OCI-LY7 (cell line): ENCODE measurements at regions not wholly inside any gene's neighbourhood (a gene's known extent, or its start where the extent isn't known, plus 50 kb on each side); places are given as distances from the start of the nearest gene placed in this dataset.

ENCODE experiments used
- BruUV-seq: library from RNA; stranded (reverse); fragments of 400-500 nt; replicated peaks from 2 replicates; lab custom pipeline; 2021; lab: Mats Ljungman, UMichigan
- CTCF ChIA-PET: fragments of 300-600 bp; sonication (Branson Sonifier 250); formaldehyde crosslinking; loops from one replicate; lab custom pipeline; 2022; ENCODE audit warnings: antibody characterized with exemption; ENCODE audit not compliant: unreplicated experiment; lab: Charles Lee
- POLR2A ChIA-PET: fragments of 300-600 bp; sonication (Branson Sonifier 250); formaldehyde crosslinking; loops from one replicate; lab custom pipeline; 2022; ENCODE audit warnings: antibody characterized with exemption; lab: Charles Lee
- DNase-seq: peaks from one replicate; pipeline ENCODE4 v3.0.0-alpha.2; 2015; ENCODE audit warnings: low spot score
- H2AFZ ChIP-seq: fragments of 200-600 bp; sonication (generic), shearing (Covaris generic); 2 replicates; pipeline ENCODE4 v1.6.1; 2014; ENCODE audit warnings: mild to moderate bottlenecking, antibody characterized with exemption, low read length, moderate library complexity
- H3K27ac ChIP-seq: fragments of 200-600 bp; sonication (generic); 2 replicates; pipeline ENCODE4 v1.5.1; 2014; ENCODE audit warnings: mixed run types, low read depth, mild to moderate bottlenecking, moderate library complexity, low read length, inconsistent platforms; ENCODE audit not compliant: poor library complexity, severe bottlenecking
- H3K36me3 ChIP-seq: fragments of 200-600 bp; sonication (generic); 2 replicates; pipeline ENCODE4 v1.6.1; 2014; ENCODE audit warnings: mild to moderate bottlenecking, antibody characterized with exemption, low read length, moderate library complexity, mixed read lengths; ENCODE audit not compliant: insufficient read depth
- H3K4me1 ChIP-seq: fragments of 200-600 bp; sonication (generic); 2 replicates; pipeline ENCODE4 v1.5.1; 2014; ENCODE audit warnings: mild to moderate bottlenecking, low read length; ENCODE audit not compliant: insufficient read depth, poor library complexity, severe bottlenecking
- H3K4me2 ChIP-seq: fragments of 200-600 bp; sonication (generic); 2 replicates; pipeline ENCODE4 v1.6.1; 2014; ENCODE audit warnings: mild to moderate bottlenecking, low read length
- H3K4me3 ChIP-seq: fragments of 200-600 bp; sonication (generic); 2 replicates; pipeline ENCODE4 v1.5.1; 2014; ENCODE audit warnings: mild to moderate bottlenecking, low read depth, low read length; ENCODE audit not compliant: poor library complexity, severe bottlenecking
- H3K79me2 ChIP-seq: fragments of 200-600 bp; sonication (generic); 2 replicates; pipeline ENCODE4 v1.6.1; 2016; ENCODE audit warnings: low read depth, mild to moderate bottlenecking, low read length, moderate library complexity, mixed read lengths; ENCODE audit not compliant: insufficient read depth
- H3K9me2 ChIP-seq: fragments of 200-600 bp; sonication (generic); 2 replicates; pipeline ENCODE4 v1.6.1; 2016; ENCODE audit warnings: mild to moderate bottlenecking, low read length, mixed read lengths; ENCODE audit not compliant: insufficient read depth
- H3K9me3 ChIP-seq: fragments of 200-600 bp; sonication (generic); 2 replicates; pipeline ENCODE4 v1.6.1; 2014; ENCODE audit warnings: mild to moderate bottlenecking, mixed run types, low read length, mixed read lengths
- H4K20me1 ChIP-seq: fragments of 200-600 bp; sonication (generic); 2 replicates; pipeline ENCODE4 v1.6.1; 2014; ENCODE audit warnings: mild to moderate bottlenecking, antibody characterized with exemption, low read length, moderate library complexity, mixed read lengths; ENCODE audit not compliant: insufficient read depth
- CTCF ChIP-seq: fragments of 200-600 bp; sonication (generic); conservative IDR thresholded peaks from 2 replicates; pipeline ENCODE4 v1.5.1; 2014; ENCODE audit warnings: mild to moderate bottlenecking, antibody characterized with exemption, low read length, moderate library complexity, mixed read lengths
- EZH2phosphoT487 ChIP-seq: fragments of 200-600 bp; sonication (generic); IDR thresholded peaks from 2 replicates; pipeline ENCODE4 v1.6.1; 2018; ENCODE audit warnings: low read depth, borderline replicate concordance, mild to moderate bottlenecking, mixed run types, antibody characterized with exemption, low read length, moderate library complexity, mixed read lengths
- intact Hi-C: fragments of 100-400 bp; cut with micrococcal nuclease; formaldehyde crosslinking; loops from one replicate; pipeline ENCODE4 v1.10.0; 2022; ENCODE audit not compliant: unreplicated experiment

- POLR2A ChIA-PET: interaction anchor here (0.6 kb wide), 1 partner anchor 29 kb away, joined by 3 read pairs; no protein-coding TSS in a partner anchor
- Histone ChIP-seq H4K20me1 (no peaks in the 10 kb centered on the region), H3K27ac (no peak overlapping the region), H3K4me1 (no peaks in the 10 kb centered on the region), H3K9me2 (no peaks in the 10 kb centered on the region), H3K4me2 (no peak overlapping the region), H3K79me2 (no peaks in the 10 kb centered on the region), H2AFZ (no peak overlapping the region), H3K9me3 (no peaks in the 10 kb centered on the region), H3K36me3 (no peaks in the 10 kb centered on the region), H3K4me3 (no peak overlapping the region)
- CTCF ChIA-PET: no interaction called here
- no peak for DNase-seq
- BruUV-seq: no TSS peak
- TF ChIP-seq EZH2phosphoT487: no peak
- TF ChIP-seq CTCF: no peak
- intact Hi-C loops: no loop called here
These were observed 390.4 kb downstream of the INSC start for GRCh38 chr11:15505155-15505554.

- H3K27ac ChIP-seq: no peak overlapping the region
- POLR2A ChIA-PET: no interaction called here
- H3K79me2 ChIP-seq: no peaks in the 10 kb centered on the region
- no peaks in the 10 kb centered on the region for H3K4me1 ChIP-seq
- H3K4me2 ChIP-seq: no peak overlapping the region
- H4K20me1 ChIP-seq: no peaks in the 10 kb centered on the region
- H2AFZ ChIP-seq: no peak overlapping the region
- no peaks in the 10 kb centered on the region for H3K9me3 ChIP-seq
- TF ChIP-seq EZH2phosphoT487 (no peak), CTCF (no peak)
- no peaks in the 10 kb centered on the region for H3K9me2 ChIP-seq
- no peaks in the 10 kb centered on the region for H3K36me3 ChIP-seq
- CTCF ChIA-PET: no interaction called here
- no peak overlapping the region for H3K4me3 ChIP-seq
- DNase-seq: no peak
- intact Hi-C loops: no loop called here
- no TSS peak for BruUV-seq
These were observed 392.9 kb downstream of the INSC start for GRCh38 chr11:15507592-15507991.

- H2AFZ ChIP-seq: no peak overlapping the region
- TF ChIP-seq EZH2phosphoT487: no peak
- no peak for TF ChIP-seq CTCF
- intact Hi-C loops: no loop called here
- POLR2A ChIA-PET: no interaction called here
- no peaks in the 10 kb centered on the region for H3K4me1 ChIP-seq
- no peaks in the 10 kb centered on the region for H3K9me2 ChIP-seq
- H3K4me2 ChIP-seq: no peak overlapping the region
- no peak overlapping the region for H3K4me3 ChIP-seq
- DNase-seq: no peak
- CTCF ChIA-PET: no interaction called here
- H3K9me3 ChIP-seq: no peaks in the 10 kb centered on the region
- BruUV-seq: no TSS peak
- H3K79me2 ChIP-seq: no peaks in the 10 kb centered on the region
- H3K27ac ChIP-seq: no peak overlapping the region
- no peaks in the 10 kb centered on the region for H3K36me3 ChIP-seq
- H4K20me1 ChIP-seq: no peaks in the 10 kb centered on the region
These were observed 394.4 kb downstream of the INSC start for GRCh38 chr11:15509082-15509481.
